ENCODE measurements at regions not wholly inside any gene's neighbourhood (a gene's known extent, or its start where the extent isn't known, plus 50 kb on each side); places are given as distances from the start of the nearest gene placed in this dataset.
A peak's percentile ranks its signal among the peaks of the same experiment; 100 is the strongest.
"Not testable (repeated sequence)": the region's sequence is repeated elsewhere in the genome, so short reads cannot be mapped to it uniquely, and the experiment has no call there.

DNA sequence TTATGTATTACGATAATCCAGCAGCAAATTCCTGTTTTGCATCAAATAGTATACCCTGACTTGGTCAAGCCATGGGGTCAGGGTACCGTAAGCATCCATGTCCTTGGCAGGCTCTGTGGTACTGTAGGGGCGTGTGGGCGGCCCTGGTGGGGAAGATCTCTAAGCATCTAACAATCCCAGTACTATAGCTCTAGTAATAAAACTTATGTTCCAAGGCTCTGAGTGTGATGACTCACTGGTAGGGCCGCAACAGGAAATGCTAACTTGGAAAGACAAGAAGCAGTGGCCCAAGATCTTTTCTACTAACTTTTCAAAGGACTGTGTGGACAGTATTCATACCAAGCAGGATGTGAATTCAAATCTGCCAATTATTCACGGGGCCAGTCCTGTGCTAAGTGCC, 63.8 kb downstream of the CLEC18A start:
- not testable (repeated sequence) for H3K4me3 ChIP-seq (replicated peaks; ENCODE audit: insufficient read depth, low read length); H3K27ac ChIP-seq (replicated peaks); DNase-seq (ENCODE audit: low read depth in 1 of 2, low spot score in 1 of 2); H3K27me3 ChIP-seq (ENCODE audit: insufficient read depth, poor library complexity, severe bottlenecking)

GRCh38 chr16:70016751-70017150, 65.6 kb downstream of the CLEC18A start:
- H3K4me3 ChIP-seq (replicated peaks; ENCODE audit: insufficient read depth, low read length); DNase-seq (ENCODE audit: low read depth in 1 of 2, low spot score in 1 of 2); H3K27me3 ChIP-seq (ENCODE audit: insufficient read depth, poor library complexity, severe bottlenecking); H3K27ac ChIP-seq (replicated peaks): not testable (repeated sequence)

- H3K27ac ChIP-seq (replicated peaks), result no peak overlapping the region
- DNase-seq (ENCODE audit: low read depth in 1 of 2, low spot score in 1 of 2), result peak in 1 of 2 experiments; percentile 27
- H3K27me3 ChIP-seq (ENCODE audit: insufficient read depth, poor library complexity, severe bottlenecking), result no peaks in the 10 kb centered on the region
- TF ChIP-seq POLR2AphosphoS5 (IDR thresholded peaks at IDR 0.05; ENCODE audit: low read depth), result no peak
- no peak for TF ChIP-seq CTCF (IDR thresholded peaks at IDR 0.05; ENCODE audit: insufficient read depth, low read length)
- no peak for TF ChIP-seq SPI1 (IDR thresholded peaks at IDR 0.05; ENCODE audit: borderline replicate concordance, low read depth)
- no peak for TF ChIP-seq REST (IDR thresholded peaks at IDR 0.05; ENCODE audit: insufficient replicate concordance, low read depth)
- TF ChIP-seq GABPA (IDR thresholded peaks at IDR 0.05; ENCODE audit: low read depth), result no peak
- no peak overlapping the region for H3K4me3 ChIP-seq (replicated peaks; ENCODE audit: insufficient read depth, low read length)
These were observed 67.1 kb downstream of the CLEC18A start for GRCh38 chr16:70018254-70018653.

DNA sequence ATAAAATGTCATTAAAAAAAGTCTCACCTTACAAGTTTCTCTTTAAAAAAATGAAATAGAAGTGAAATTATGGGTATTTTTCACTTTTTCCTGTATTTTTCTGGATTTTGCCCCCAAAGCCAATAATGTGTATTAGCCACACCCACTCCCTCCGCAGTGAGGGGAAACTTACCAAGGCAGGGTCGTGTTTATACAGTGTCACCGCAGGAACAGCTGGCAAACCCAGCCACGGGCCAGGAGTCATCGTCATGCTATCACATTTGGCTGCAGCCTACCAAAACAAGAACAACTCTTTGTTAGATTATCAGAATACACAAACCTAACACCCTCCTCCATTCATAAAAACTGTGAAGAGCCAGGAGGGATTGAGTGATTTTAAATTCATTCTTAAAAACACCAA, 72.1 kb downstream of the CLEC18A start:
- not testable (repeated sequence) for H3K4me3 ChIP-seq (replicated peaks; ENCODE audit: insufficient read depth, low read length); DNase-seq (ENCODE audit: low read depth in 1 of 2, low spot score in 1 of 2); H3K27ac ChIP-seq (replicated peaks); H3K27me3 ChIP-seq (ENCODE audit: insufficient read depth, poor library complexity, severe bottlenecking)

DNA sequence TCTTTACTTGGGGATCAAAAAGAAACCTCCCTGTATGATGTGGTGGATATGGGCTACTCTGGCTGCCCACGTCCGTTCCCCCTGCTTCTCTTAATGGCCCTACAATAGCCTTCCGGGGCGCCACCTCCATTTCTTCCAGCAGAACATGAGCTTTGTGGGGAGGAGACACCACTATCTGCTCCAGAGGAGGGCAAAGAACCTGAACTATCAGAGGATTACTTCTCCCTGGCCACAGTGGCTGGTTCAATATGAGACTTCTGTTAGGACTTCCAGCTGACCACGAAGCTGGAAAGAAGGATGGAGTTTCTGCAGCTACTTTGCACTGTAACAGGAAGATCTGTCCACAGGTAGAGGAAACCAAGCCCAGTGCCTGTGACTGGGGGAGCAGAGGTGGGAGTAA, 72.8 kb downstream of the CLEC18A start:
- DNase-seq (ENCODE audit: low read depth in 1 of 2, low spot score in 1 of 2); H3K4me3 ChIP-seq (replicated peaks; ENCODE audit: insufficient read depth, low read length); H3K27ac ChIP-seq (replicated peaks); H3K27me3 ChIP-seq (ENCODE audit: insufficient read depth, poor library complexity, severe bottlenecking): not testable (repeated sequence)

- not testable (repeated sequence) for H3K4me3 ChIP-seq (replicated peaks; ENCODE audit: insufficient read depth, low read length); H3K27ac ChIP-seq (replicated peaks); DNase-seq (ENCODE audit: low read depth in 1 of 2, low spot score in 1 of 2); H3K27me3 ChIP-seq (ENCODE audit: insufficient read depth, poor library complexity, severe bottlenecking)
These were observed 75.2 kb downstream of the CLEC18A start for GRCh38 chr16:70026165-70026854.

GRCh38 chr16:70032906-70033305, 81.2 kb upstream of the PDPR start:
- not testable (repeated sequence) for H3K4me3 ChIP-seq (replicated peaks; ENCODE audit: insufficient read depth, low read length); H3K27me3 ChIP-seq (ENCODE audit: insufficient read depth, poor library complexity, severe bottlenecking); DNase-seq (ENCODE audit: low read depth in 1 of 2, low spot score in 1 of 2); H3K27ac ChIP-seq (replicated peaks)

- not testable (repeated sequence) for DNase-seq (ENCODE audit: low read depth in 1 of 2, low spot score in 1 of 2); H3K27me3 ChIP-seq (ENCODE audit: insufficient read depth, poor library complexity, severe bottlenecking); H3K27ac ChIP-seq (replicated peaks); H3K4me3 ChIP-seq (replicated peaks; ENCODE audit: insufficient read depth, low read length)
These were observed 76.2 kb upstream of the PDPR start for GRCh38 chr16:70037913-70038312.

GRCh38 chr16:70040554-70040953, 73.6 kb upstream of the PDPR start:
- not testable (repeated sequence) for H3K27ac ChIP-seq (replicated peaks); H3K27me3 ChIP-seq (ENCODE audit: insufficient read depth, poor library complexity, severe bottlenecking); H3K4me3 ChIP-seq (replicated peaks; ENCODE audit: insufficient read depth, low read length); DNase-seq (ENCODE audit: low read depth in 1 of 2, low spot score in 1 of 2)

GRCh38 chr16:70043538-70044067, 70.5 kb upstream of the PDPR start:
- H3K27ac ChIP-seq (replicated peaks); H3K27me3 ChIP-seq (ENCODE audit: insufficient read depth, poor library complexity, severe bottlenecking); DNase-seq (ENCODE audit: low read depth in 1 of 2, low spot score in 1 of 2); H3K4me3 ChIP-seq (replicated peaks; ENCODE audit: insufficient read depth, low read length): not testable (repeated sequence)

- H3K4me3 ChIP-seq (replicated peaks; ENCODE audit: insufficient read depth, low read length); DNase-seq (ENCODE audit: low read depth in 1 of 2, low spot score in 1 of 2); H3K27me3 ChIP-seq (ENCODE audit: insufficient read depth, poor library complexity, severe bottlenecking); H3K27ac ChIP-seq (replicated peaks): not testable (repeated sequence)
These were observed 67.6 kb upstream of the PDPR start for GRCh38 chr16:70046560-70046959.

DNA sequence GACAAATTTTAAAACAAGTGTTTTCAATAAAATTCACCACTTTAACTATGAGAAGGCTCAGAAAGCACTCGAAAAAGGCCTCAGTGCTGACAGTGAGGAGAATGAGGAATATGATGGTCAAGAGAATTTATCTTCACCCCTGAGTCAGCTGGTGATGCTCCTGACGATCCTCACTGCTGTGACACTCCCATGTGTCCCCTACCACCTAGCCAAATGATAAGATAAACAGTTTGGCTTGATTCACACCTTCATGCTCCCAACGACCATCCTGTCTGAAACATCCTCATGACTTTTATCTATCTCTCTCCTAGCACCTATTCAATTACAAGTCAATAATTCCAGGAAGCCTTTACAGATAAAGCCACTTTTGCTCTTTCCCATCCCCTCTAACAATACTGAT, 66.0 kb upstream of the PDPR start:
- not testable (repeated sequence) for DNase-seq (ENCODE audit: low read depth in 1 of 2, low spot score in 1 of 2); H3K27ac ChIP-seq (replicated peaks); H3K4me3 ChIP-seq (replicated peaks; ENCODE audit: insufficient read depth, low read length); H3K27me3 ChIP-seq (ENCODE audit: insufficient read depth, poor library complexity, severe bottlenecking)

Data from HL-60 (cell line).